Endothelial cell of umbilical vein (primary cell): ENCODE measurements at regions not wholly inside any gene's neighbourhood (a gene's known extent, or its start where the extent isn't known, plus 50 kb on each side); places are given as distances from the start of the nearest gene placed in this dataset.

Source experiments
- BruUV-seq: library from RNA; stranded (reverse); fragments of 400-500 nt; replicated peaks from 2 replicates; lab custom pipeline; 2021; lab: Mats Ljungman, UMichigan
- CTCF ChIA-PET: fragments of 300-600, 350-600 bp; sonication (Branson Sonifier 250); formaldehyde crosslinking; loops from one replicate; lab custom pipeline; 2021; ENCODE audit warnings: antibody characterized with exemption, inconsistent platforms; lab: Charles Lee
- POLR2A ChIA-PET: fragments of 300-600, 350-600 bp; sonication (Branson Sonifier 250); formaldehyde crosslinking; loops from one replicate; lab custom pipeline; 2021; ENCODE audit warnings: antibody characterized with exemption, inconsistent platforms; lab: Charles Lee
- DNase-seq: peaks from one replicate; pipeline ENCODE4 v3.0.0-alpha.2; 2011; ENCODE audit warnings: low read depth, low spot score
- FAIRE-seq: peaks from 2 replicates; lab custom pipeline; 2011; peaks lifted over from hg19 to GRCh38; lab: Jason Lieb, UNC
- H2AFZ ChIP-seq: 2 replicates; pipeline ENCODE4 v1.6.0; 2012; ENCODE audit warnings: low read depth, low read length, control low read depth, inconsistent platforms
- H3K27ac ChIP-seq: 2 replicates; pipeline ENCODE4 v1.5.1; 2011; ENCODE audit warnings: low read depth, mild to moderate bottlenecking, control low read depth, low read length, moderate library complexity; ENCODE audit not compliant: insufficient read depth
- H3K27me3 ChIP-seq, 2 experiments: 2 replicates each; pipeline versions ENCODE4 v1.6.0 to v1.6.1; 2011; ENCODE audit warnings: low read length in 2 of 2, mixed read lengths in 1 of 2; ENCODE audit not compliant: control insufficient read depth in 2 of 2, insufficient read depth in 2 of 2
- H3K36me3 ChIP-seq, 2 experiments: 2 replicates in 1 of 2; 3 replicates in 1 of 2; pipeline ENCODE4 v1.5.1; 2011; ENCODE audit warnings: low read length in 2 of 2, mild to moderate bottlenecking in 1 of 2, moderate library complexity in 1 of 2; ENCODE audit not compliant: control insufficient read depth in 2 of 2, insufficient read depth in 2 of 2; ENCODE audit errors: extremely low read depth in 1 of 2
- H3K4me1 ChIP-seq: 3 replicates; pipeline ENCODE4 v1.5.1; 2011; ENCODE audit warnings: mild to moderate bottlenecking, low read length; ENCODE audit not compliant: control insufficient read depth, insufficient read depth; ENCODE audit errors: extremely low read depth
- H3K4me2 ChIP-seq: 2 replicates; pipeline ENCODE4 v1.6.1; 2011; ENCODE audit warnings: low read length, control low read depth, mixed read lengths; ENCODE audit not compliant: insufficient read depth
- H3K4me3 ChIP-seq, 3 experiments: fragments of 200-600 bp in 1 of 3; sonication (generic), shearing (Covaris generic) in 1 of 3; replicated peaks in 1 of 3; 2 replicates each; pipeline ENCODE4 v1.5.1; 2011 to 2016; ENCODE audit warnings: control low read depth in 3 of 3, low read length in 3 of 3, mild to moderate bottlenecking in 2 of 3, inconsistent platforms in 1 of 3, low read depth in 1 of 3, moderate library complexity in 1 of 3; ENCODE audit not compliant: insufficient read depth in 1 of 3
- H3K79me2 ChIP-seq: 2 replicates; pipeline ENCODE4 v1.6.0; 2012; ENCODE audit warnings: low read length, inconsistent platforms; ENCODE audit not compliant: control insufficient read depth, insufficient read depth
- H3K9ac ChIP-seq: replicated peaks from 2 replicates; pipeline ENCODE3; 2011; ENCODE audit warnings: low read length, control low read depth; ENCODE audit not compliant: insufficient read depth; ENCODE audit errors: extremely low read depth
- H3K9me1 ChIP-seq: replicated peaks from 3 replicates; pipeline ENCODE4 v1.6.0; 2011; ENCODE audit warnings: mild to moderate bottlenecking, low read length; ENCODE audit not compliant: control insufficient read depth, insufficient read depth; ENCODE audit errors: extremely low read depth
- H3K9me3 ChIP-seq: replicated peaks from 2 replicates; pipeline ENCODE4 v1.5.1; 2012; ENCODE audit warnings: low read length, inconsistent platforms; ENCODE audit not compliant: control insufficient read depth, insufficient read depth
- H4K20me1 ChIP-seq: replicated peaks from 2 replicates; pipeline ENCODE3; 2011; ENCODE audit warnings: mild to moderate bottlenecking, low read length; ENCODE audit not compliant: control insufficient read depth, insufficient read depth; ENCODE audit errors: extremely low read depth
- EZH2 ChIP-seq: IDR thresholded peaks from 2 replicates; pipeline ENCODE4 v1.6.1; 2012; ENCODE audit warnings: borderline replicate concordance, low read depth, mild to moderate bottlenecking, moderate library complexity, low read length, inconsistent platforms; ENCODE audit not compliant: severe bottlenecking
- FOS ChIP-seq: IDR thresholded peaks from 2 replicates; pipeline ENCODE4 v1.6.1; 2011; ENCODE audit warnings: mild to moderate bottlenecking, low read length, moderate library complexity, borderline replicate concordance; ENCODE audit not compliant: insufficient read depth
- GATA2 ChIP-seq: IDR thresholded peaks from 2 replicates; pipeline ENCODE4 v1.7.0; 2011; ENCODE audit warnings: low read depth, mild to moderate bottlenecking, moderate library complexity, mixed read lengths, low read length; ENCODE audit not compliant: insufficient read length, insufficient read depth
- JUN ChIP-seq: IDR thresholded peaks from 2 replicates; pipeline ENCODE4 v1.6.1; 2011; ENCODE audit warnings: borderline replicate concordance, low read depth; ENCODE audit not compliant: insufficient read length, insufficient read depth
- MYC ChIP-seq: IDR thresholded peaks from one replicate; pipeline ENCODE4 v1.6.1; 2011; ENCODE audit warnings: mild to moderate bottlenecking, low read depth, low read length
- POLR2A ChIP-seq: IDR thresholded peaks from 2 replicates; pipeline ENCODE4 v1.6.1; 2012; ENCODE audit warnings: low read depth, mild to moderate bottlenecking, control low read depth, low read length
- POLR2AphosphoS5 ChIP-seq: IDR thresholded peaks from 2 replicates; pipeline ENCODE4 v1.6.1; 2012; ENCODE audit warnings: low read depth, mild to moderate bottlenecking, control low read depth, low read length, moderate library complexity; ENCODE audit not compliant: insufficient read depth
- dilution Hi-C: fragments of 300-500 bp; cut with MboI; formaldehyde crosslinking; loops from one replicate; pipeline ENCODE4 v1.15.0; 2019; ENCODE audit warnings: low sequenced_read_pairs; ENCODE audit not compliant: extremely low pct_ligation_motif_present
- intact Hi-C: fragments of 100-400 bp; cut with micrococcal nuclease; formaldehyde crosslinking; loops from one replicate; pipeline ENCODE4 v1.10.0; 2022
- TF ChIP-seq, protein P1 (sequence below), 2 donors: IDR thresholded peaks; 1 replicate in 1 of 2; 2 replicates in 1 of 2; pipeline ENCODE4 v1.5.1; 2011; ENCODE audit warnings: low read length in 2 of 2, mild to moderate bottlenecking in 2 of 2, moderate library complexity in 2 of 2, control low read depth in 1 of 2, inconsistent platforms in 1 of 2, low read depth in 1 of 2; ENCODE audit not compliant: insufficient read depth in 1 of 2; ENCODE audit errors: extremely low read depth in 1 of 2
- TF ChIP-seq, protein P2 (sequence below): IDR thresholded peaks from 2 replicates; pipeline ENCODE4 v1.6.1; 2011; ENCODE audit not compliant: insufficient read depth, insufficient read length

DNA sequence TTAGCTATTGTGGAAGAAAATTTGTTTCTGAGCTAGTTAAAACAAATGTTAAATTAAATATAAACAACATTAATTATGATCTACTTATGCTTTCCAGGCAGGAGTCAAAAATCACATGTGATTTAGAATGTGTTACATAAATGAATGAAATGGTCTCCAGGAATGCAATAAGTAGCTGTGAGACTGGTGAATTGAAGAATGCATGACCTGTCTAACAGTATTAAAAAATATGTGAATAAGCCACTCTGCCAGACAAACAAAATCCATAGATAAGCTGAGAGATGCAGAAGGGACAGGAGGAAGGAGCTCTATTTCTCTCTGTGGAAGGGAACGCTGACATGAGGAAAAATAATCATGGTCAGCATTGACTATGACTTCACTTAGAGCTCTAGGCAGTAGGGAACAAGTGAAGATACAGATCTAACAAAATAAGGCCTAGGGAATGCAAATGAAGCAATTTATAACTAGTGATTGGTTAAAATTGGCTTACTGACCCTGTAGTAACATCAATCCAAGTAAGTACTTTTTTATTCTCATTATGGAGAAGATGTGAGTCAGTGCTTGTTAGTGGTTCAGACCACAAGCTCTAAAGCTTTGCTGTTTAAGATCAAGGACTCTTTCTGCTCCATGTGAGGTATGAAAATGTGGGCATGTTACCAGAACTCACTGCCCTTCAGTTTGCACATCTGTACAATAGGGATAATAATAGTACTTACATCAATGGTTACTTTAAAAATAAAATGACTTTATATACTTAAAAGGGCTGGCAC is 432.6 kb downstream of the MMUT start:
- Histone ChIP-seq H4K20me1 (no peaks in the 10 kb centered on the region), H2AFZ (no peak overlapping the region), H3K9ac (no peak overlapping the region), H3K79me2 (no peaks in the 10 kb centered on the region), H3K27ac (no peak overlapping the region), H3K36me3 (no peaks in the 10 kb centered on the region), H3K4me3 (no peak overlapping the region), H3K4me2 (no peak overlapping the region), H3K9me3 (no peaks in the 10 kb centered on the region), H3K4me1 (no peaks in the 10 kb centered on the region), H3K27me3 (no peaks in the 10 kb centered on the region), H3K9me1 (no peaks in the 10 kb centered on the region)
- intact Hi-C loops (no loop called here), dilution Hi-C loops (no loop called here)
- no peak for DNase-seq
- CTCF ChIA-PET = no interaction called here
- BruUV-seq = no TSS peak
- TF ChIP-seq POLR2A (no peak), GATA2 (no peak), MYC (no peak), EZH2 (no peak), FOS (no peak), JUN (no peak), POLR2AphosphoS5 (no peak)
- TF ChIP-seq, protein P1, sequence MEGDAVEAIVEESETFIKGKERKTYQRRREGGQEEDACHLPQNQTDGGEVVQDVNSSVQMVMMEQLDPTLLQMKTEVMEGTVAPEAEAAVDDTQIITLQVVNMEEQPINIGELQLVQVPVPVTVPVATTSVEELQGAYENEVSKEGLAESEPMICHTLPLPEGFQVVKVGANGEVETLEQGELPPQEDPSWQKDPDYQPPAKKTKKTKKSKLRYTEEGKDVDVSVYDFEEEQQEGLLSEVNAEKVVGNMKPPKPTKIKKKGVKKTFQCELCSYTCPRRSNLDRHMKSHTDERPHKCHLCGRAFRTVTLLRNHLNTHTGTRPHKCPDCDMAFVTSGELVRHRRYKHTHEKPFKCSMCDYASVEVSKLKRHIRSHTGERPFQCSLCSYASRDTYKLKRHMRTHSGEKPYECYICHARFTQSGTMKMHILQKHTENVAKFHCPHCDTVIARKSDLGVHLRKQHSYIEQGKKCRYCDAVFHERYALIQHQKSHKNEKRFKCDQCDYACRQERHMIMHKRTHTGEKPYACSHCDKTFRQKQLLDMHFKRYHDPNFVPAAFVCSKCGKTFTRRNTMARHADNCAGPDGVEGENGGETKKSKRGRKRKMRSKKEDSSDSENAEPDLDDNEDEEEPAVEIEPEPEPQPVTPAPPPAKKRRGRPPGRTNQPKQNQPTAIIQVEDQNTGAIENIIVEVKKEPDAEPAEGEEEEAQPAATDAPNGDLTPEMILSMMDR (IDR thresholded peaks at IDR 0.05; ENCODE audit: extremely low read depth in 1 of 2, insufficient read depth in 1 of 2, low read depth in 1 of 2, low read length in 2 of 2) = no peak
- TF ChIP-seq, protein P2, sequence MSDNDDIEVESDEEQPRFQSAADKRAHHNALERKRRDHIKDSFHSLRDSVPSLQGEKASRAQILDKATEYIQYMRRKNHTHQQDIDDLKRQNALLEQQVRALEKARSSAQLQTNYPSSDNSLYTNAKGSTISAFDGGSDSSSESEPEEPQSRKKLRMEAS = no peak
- FAIRE-seq = no peak
- POLR2A ChIA-PET = no interaction called here
